Effector memory CD8-positive, alpha-beta T cell (primary cell): ENCODE measurements at regions not wholly inside any gene's neighbourhood (a gene's known extent, or its start where the extent isn't known, plus 50 kb on each side); places are given as distances from the start of the nearest gene placed in this dataset.

Source experiments
- ATAC-seq: fragments of 150-1000 bp; cut with Tn5 transposase; replicated peaks from 2 replicates; pipeline ENCODE4 v1.10.0; 2021; ENCODE audit warnings: mild to moderate bottlenecking, moderate library complexity
- DNase-seq, 3 experiments: peaks; one replicate each; pipeline ENCODE4 v3.0.0; 2021
- H3K27ac Mint-ChIP-seq, 2 donors: one replicate each; pipeline ENCODE4 v1.8.0; 2022; ENCODE audit warnings: mild to moderate bottlenecking in 2 of 2, mixed read lengths in 2 of 2, moderate library complexity in 2 of 2
- H3K27me3 Mint-ChIP-seq, 2 donors: one replicate each; pipeline ENCODE4 v1.8.0; 2022; ENCODE audit warnings: mixed read lengths in 2 of 2
- H3K36me3 Mint-ChIP-seq: one replicate; pipeline ENCODE4 v1.8.0; 2022; ENCODE audit warnings: mild to moderate bottlenecking, moderate library complexity, mixed read lengths; ENCODE audit not compliant: insufficient read depth
- H3K4me1 Mint-ChIP-seq, 2 donors: one replicate each; pipeline ENCODE4 v1.8.0; 2022; ENCODE audit warnings: low read depth in 2 of 2, mixed read lengths in 2 of 2
- H3K4me3 Mint-ChIP-seq, 2 donors: one replicate each; pipeline ENCODE4 v1.8.0; 2022; ENCODE audit warnings: mild to moderate bottlenecking in 2 of 2, mixed read lengths in 2 of 2, moderate library complexity in 2 of 2
- H3K9me3 Mint-ChIP-seq, 2 donors: one replicate each; pipeline ENCODE4 v1.8.0; 2022; ENCODE audit warnings: mixed read lengths in 2 of 2

DNA sequence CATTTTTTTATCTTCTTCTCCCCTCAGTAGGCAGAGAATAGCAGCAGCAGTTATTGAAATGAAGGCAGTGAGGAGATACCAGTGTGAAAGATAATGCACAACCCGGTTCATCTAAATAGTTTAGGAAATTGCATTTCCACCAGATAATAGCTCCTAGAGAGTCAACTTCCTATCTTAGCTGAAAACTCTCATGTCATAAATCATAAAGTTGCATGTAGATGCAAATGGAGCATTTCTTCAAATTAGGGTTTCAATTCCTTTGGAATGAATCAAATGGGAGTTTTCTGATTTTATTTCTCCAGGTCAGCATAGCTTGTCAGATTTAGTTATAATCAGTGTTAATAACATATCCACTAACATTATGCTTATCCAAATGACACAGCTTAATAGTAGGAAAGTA, 335.3 kb downstream of the CNTNAP4 start:
- no peaks in the 10 kb centered on the region for H3K36me3 Mint-ChIP-seq
- ATAC-seq (no peak), DNase-seq (no peak)
- H3K9me3 Mint-ChIP-seq = peaks cover 0 to 11% of the 10 kb centered on the region in 2 donors
- no peaks in the 10 kb centered on the region for H3K27me3 Mint-ChIP-seq
- no peak overlapping the region for H3K27ac Mint-ChIP-seq
- H3K4me1 Mint-ChIP-seq = no peaks in the 10 kb centered on the region
- no peak overlapping the region for H3K4me3 Mint-ChIP-seq

DNA sequence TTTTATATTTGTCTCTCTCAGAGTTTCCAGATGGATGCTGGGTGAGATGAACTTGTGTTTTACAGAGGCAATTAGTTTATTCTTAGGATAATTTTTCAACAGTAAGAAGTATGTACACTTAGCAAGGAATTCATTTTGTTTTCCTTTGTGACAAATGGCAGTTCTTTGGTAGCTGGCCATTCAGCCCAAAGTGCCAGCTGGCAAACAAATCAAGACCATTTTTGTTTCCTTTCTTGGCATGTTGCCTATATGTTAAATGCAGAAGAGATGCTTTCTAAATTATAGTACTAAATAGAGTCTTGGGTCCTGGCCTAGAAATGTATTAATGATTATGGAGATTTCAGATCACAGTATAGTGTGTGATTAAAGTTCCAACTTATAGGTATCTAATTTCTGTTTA, 337.1 kb downstream of the CNTNAP4 start:
- peaks cover 8 to 10% of the 10 kb centered on the region in 2 donors for H3K9me3 Mint-ChIP-seq
- DNase-seq (no peak), ATAC-seq (no peak)
- no peaks in the 10 kb centered on the region for H3K36me3 Mint-ChIP-seq
- no peak overlapping the region for H3K4me3 Mint-ChIP-seq
- no peaks in the 10 kb centered on the region for H3K4me1 Mint-ChIP-seq
- H3K27ac Mint-ChIP-seq = no peak overlapping the region
- H3K27me3 Mint-ChIP-seq = no peaks in the 10 kb centered on the region

DNA sequence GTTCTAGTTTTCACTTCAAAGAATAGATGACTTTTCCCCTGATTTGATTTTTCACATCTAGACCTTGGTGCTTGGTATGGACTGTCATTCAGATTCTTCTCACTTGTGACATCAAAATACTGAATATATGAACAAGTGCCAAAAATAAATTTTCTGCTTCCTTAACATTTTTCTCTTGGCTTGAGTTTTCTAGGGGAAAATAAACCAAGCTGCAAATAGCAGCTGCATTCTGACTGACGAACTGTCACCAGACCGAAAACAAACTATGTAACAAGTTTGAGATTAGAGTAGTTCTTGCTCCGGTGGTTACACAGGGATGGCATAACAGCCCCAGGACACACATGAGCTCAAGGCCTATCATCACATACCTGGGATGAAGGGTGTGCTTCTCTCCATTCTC, 345.7 kb downstream of the CNTNAP4 start:
- Mint-ChIP-seq H3K27ac (no peak overlapping the region), H3K27me3 (no peaks in the 10 kb centered on the region), H3K9me3 (peaks cover 10 to 14% of the 10 kb centered on the region in 2 donors), H3K36me3 (no peaks in the 10 kb centered on the region), H3K4me1 (no peaks in the 10 kb centered on the region), H3K4me3 (no peak overlapping the region)
- DNase-seq (no peak), ATAC-seq (no peak)

DNA sequence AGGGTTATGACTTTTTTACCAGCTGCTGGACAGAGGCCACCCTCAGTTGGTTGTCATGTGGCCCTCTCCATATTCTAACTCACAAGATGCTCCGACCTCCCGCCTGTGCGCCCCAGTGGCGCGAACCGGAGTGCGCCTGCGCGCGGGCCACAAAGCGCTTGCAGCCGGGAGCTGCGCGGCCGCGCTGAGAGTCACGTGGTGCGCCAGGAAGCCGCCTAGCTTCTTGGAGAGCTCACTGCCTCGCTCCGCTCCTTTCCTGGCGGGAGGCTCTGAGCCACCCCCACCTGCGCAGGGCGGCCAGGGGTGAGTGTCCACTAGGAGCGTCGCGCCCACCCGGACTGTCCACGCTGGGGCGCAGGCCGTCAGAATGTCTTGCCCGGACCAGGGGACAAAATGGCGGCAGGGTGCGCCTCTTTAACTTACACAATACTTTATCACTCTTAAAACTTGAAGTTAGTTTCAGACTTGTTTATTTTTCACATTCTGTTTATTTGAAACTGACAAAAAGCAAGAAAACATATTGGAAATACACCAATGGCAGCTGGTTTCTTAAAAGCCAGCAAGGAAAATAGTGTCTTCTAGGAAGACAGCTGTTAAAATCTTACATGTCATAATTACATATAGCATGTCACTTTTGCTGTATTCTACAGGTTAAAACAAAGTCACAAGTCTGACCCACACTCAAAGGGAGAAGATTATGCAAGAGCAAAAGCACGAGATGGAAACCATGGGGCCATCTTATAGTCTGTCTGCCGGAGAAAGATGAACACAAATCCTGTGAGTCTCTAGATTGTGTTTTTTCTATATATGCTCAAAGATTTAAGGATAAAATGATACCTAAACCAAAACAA, 357.9 kb downstream of the CNTNAP4 start:
- DNase-seq = no peak
- Mint-ChIP-seq H3K9me3 (peaks cover 5 to 16% of the 10 kb centered on the region in 2 donors), H3K27me3 (no peaks in the 10 kb centered on the region), H3K4me3 (no peak overlapping the region), H3K36me3 (peaks cover 3% of the 10 kb centered on the region), H3K4me1 (no peaks in the 10 kb centered on the region), H3K27ac (no peak overlapping the region)
- ATAC-seq = no peak

DNA sequence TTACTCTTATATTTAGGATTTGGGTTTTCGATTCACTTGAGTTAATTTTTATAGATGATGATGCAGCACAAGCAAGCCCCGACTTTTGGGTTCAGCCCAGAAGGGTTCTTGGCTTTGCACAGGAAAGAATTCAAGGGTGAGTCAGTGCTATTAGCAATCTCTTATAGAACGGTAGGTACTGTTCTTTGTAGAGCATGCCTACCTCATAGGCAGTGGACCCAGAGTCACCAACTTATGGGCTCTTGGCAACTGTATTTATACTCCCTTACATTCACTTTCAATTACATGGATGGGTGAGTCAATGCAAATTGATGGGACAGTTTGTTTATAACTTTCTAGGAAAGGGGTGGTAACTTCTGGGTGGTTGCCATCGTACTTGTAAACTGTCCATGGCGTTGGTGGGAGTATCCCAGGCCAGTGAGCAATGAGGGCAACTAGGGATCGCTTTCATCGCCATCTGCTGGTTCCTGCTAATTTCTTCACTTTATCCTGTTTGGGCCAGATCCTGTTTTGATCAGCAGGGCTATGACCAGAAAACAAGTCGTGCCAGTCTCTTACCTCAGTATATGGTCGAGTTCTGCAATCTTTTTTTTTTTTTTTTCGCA, 362.6 kb downstream of the CNTNAP4 start:
- DNase-seq = no peak
- Mint-ChIP-seq H3K4me1 (no peaks in the 10 kb centered on the region), H3K36me3 (no peaks in the 10 kb centered on the region), H3K27me3 (no peaks in the 10 kb centered on the region), H3K4me3 (no peak overlapping the region), H3K9me3 (peaks cover 0 to 9% of the 10 kb centered on the region in 2 donors), H3K27ac (no peak overlapping the region)
- ATAC-seq = no peak

DNA sequence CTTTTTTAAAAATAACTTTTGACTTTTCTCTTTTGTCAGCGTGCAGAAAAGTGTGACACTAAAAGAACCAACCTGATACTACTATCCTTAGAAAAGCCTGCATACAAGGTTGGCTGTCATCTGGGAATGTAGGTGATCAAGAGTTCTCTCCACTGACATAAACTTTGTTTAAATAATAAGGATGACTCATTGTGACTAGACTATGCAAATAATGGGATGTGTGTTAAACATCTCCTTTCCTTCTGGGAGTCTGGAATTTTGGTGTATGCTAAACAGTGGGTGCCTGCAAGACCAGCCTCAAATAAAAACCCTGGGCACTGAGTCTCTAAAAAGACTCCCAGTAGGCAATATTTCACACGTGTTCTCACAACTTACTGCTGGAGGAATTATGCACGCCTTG, 373.4 kb downstream of the CNTNAP4 start:
- H3K27me3 Mint-ChIP-seq = no peaks in the 10 kb centered on the region
- no peaks in the 10 kb centered on the region for H3K4me1 Mint-ChIP-seq
- H3K36me3 Mint-ChIP-seq = no peaks in the 10 kb centered on the region
- no peak overlapping the region for H3K27ac Mint-ChIP-seq
- no peak for DNase-seq
- peaks cover 5 to 21% of the 10 kb centered on the region in 2 donors for H3K9me3 Mint-ChIP-seq
- no peak for ATAC-seq
- H3K4me3 Mint-ChIP-seq = no peak overlapping the region

DNA sequence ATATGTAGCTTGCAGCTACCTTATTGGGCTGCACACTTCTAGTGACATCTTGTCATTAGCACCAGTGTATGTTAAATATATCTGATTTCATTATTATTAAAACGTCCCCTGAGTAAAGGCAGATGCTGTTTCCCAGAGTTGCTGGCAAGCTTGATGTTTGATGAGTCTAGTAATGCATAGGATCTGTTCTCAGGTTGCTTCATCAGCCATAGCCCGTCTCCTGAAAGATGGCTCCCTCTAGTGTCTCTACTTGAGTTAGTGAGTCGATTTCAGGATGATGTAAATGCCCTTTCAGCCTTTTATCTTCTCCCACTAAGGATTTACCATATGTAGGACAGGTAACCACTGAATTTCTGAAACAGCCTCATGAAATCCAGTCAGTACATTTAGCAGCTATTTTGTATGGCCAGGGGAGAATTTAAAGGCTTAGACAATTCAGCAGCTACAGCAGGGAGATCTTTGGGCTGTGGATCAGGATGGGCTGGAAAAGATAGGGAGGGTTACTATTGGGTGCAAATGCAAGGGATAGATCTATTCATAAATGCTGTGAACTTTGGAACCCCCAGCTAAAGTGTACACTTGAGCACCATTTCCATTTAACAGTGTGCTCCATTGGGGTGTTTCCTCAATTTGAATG, 376.3 kb downstream of the CNTNAP4 start:
- Mint-ChIP-seq H3K27me3 (no peaks in the 10 kb centered on the region), H3K9me3 (peaks cover 5 to 26% of the 10 kb centered on the region in 2 donors), H3K4me3 (no peak overlapping the region), H3K4me1 (no peaks in the 10 kb centered on the region), H3K36me3 (no peaks in the 10 kb centered on the region), H3K27ac (no peak overlapping the region)
- DNase-seq = no peak
- no peak for ATAC-seq

DNA sequence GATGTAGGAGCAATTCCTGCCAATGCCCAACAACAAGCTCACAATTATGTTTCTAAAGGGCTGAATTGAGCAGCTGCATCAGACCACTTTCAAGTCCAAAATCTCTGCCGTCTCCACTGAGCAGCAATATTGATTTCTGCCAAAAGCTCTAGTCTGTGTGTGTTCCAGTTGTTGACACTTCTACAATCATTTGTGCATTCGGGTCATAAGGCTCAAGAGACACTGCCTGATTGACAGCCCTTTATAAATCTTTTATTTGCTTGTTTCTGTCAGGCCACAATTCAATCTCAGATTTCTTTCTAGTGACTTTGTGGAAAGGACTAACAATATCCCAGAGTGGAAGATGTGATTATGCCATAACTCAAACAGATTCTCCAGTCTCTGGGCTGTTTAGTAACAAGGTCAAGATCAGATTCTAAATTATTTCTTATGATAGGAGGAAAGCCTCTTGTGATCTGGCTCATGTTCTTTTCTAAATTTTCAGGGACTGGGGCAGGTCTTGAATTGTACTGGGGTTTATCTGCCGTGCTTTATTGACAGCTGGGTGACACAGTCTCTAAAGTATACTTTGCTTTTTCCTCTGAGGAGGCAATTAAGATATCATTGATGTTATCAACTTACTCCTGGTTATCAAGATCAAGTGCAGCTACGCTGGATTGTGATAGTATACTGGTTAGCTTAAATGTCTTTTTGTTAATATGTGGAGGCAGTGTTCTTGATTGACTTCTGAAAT, 377.1 kb downstream of the CNTNAP4 start:
- no peak for DNase-seq
- ATAC-seq = no peak
- no peak overlapping the region for H3K27ac Mint-ChIP-seq
- H3K27me3 Mint-ChIP-seq = no peaks in the 10 kb centered on the region
- H3K36me3 Mint-ChIP-seq = no peaks in the 10 kb centered on the region
- H3K4me3 Mint-ChIP-seq = no peak overlapping the region
- peaks cover 5 to 26% of the 10 kb centered on the region in 2 donors for H3K9me3 Mint-ChIP-seq
- H3K4me1 Mint-ChIP-seq = no peaks in the 10 kb centered on the region

DNA sequence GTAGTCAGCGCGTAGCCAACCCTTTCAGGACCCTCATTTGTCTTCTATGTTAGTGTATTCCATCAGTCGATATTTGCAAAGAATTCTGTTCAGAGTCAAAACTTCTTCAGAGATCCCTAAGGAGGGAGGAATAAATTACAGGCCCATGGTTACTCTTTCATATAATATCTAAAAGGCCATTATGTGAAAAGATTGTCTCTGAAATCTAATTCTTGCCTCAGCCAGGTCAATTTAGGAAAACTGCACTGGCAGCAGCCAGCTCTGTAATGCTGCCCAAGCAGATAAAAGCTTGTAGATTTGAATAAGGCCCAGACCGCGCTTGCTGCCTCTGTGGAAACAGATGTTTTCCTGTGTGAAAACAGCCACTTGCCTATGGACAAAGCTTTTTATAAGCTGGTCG, 379.8 kb downstream of the CNTNAP4 start:
- ATAC-seq (no peak), DNase-seq (no peak)
- Mint-ChIP-seq H3K9me3 (peaks cover 5 to 18% of the 10 kb centered on the region in 2 donors), H3K4me3 (no peak overlapping the region), H3K4me1 (no peaks in the 10 kb centered on the region), H3K36me3 (no peaks in the 10 kb centered on the region), H3K27ac (no peak overlapping the region), H3K27me3 (no peaks in the 10 kb centered on the region)

DNA sequence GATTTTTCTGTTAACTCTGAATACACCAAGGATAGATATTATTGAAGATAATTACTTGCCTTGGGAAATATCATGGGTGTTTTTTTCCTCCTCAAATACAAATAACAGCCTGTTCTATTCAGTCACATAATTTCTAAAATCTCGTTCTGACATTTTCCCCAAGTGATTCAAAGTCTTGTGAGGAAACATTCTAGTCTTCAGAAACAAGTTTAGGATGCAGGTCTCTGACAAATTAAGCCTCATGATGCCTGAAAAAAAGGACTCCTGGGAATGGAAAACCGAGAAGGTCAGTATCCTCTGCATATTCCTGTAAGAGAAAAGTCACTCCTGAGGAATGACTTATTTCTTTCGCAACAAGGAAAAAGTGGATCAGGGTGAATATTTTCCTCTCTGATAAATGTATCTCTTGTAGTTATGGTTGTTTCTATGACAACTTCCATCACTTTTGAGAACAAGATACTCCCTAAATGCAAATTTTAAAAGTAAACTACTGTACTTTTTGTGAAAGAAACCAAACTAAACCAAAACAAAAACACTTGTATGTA, 384.6 kb downstream of the CNTNAP4 start:
- peaks cover 0 to 7% of the 10 kb centered on the region in 2 donors for H3K9me3 Mint-ChIP-seq
- ATAC-seq (no peak), DNase-seq (no peak)
- no peaks in the 10 kb centered on the region for H3K4me1 Mint-ChIP-seq
- H3K27me3 Mint-ChIP-seq = no peaks in the 10 kb centered on the region
- no peaks in the 10 kb centered on the region for H3K36me3 Mint-ChIP-seq
- no peak overlapping the region for H3K4me3 Mint-ChIP-seq
- H3K27ac Mint-ChIP-seq = no peak overlapping the region

DNA sequence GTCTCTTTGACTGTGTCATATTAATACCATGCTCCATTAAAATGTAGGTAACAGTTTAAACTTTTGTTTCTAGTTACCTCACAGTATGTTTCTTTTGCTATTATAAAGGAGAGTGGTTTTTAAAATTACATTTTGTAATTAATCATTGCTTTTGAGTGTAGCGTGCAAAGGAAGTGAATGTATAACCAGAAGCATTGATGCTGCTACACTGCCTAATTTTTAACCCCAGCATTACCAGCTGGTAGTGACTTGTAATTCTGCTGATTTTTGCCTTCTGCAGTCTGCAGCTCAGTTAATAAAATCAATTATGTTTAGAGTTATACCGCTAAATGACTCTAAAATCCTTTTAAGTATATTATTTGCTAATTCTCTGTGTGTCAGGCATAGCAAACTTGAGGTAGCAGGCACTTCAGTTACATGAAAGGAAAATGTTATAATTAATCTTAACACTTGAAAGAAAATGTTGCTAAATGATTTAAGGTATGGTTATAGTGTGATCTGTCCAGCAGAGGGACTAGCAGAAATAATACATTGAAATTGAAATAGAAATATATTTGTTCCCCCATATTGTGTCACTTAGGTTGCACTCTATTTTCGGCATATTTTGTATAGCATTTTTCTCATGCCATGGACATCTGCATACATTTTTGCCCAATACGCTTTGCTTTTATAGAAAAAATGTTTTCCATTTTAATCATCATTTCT, 388.5 kb downstream of the CNTNAP4 start:
- Mint-ChIP-seq H3K9me3 (peaks cover under 1 to 5% of the 10 kb centered on the region in 2 donors), H3K36me3 (no peaks in the 10 kb centered on the region), H3K4me3 (no peak overlapping the region), H3K27ac (no peak overlapping the region), H3K4me1 (no peaks in the 10 kb centered on the region), H3K27me3 (no peaks in the 10 kb centered on the region)
- no peak for DNase-seq
- ATAC-seq = no peak

DNA sequence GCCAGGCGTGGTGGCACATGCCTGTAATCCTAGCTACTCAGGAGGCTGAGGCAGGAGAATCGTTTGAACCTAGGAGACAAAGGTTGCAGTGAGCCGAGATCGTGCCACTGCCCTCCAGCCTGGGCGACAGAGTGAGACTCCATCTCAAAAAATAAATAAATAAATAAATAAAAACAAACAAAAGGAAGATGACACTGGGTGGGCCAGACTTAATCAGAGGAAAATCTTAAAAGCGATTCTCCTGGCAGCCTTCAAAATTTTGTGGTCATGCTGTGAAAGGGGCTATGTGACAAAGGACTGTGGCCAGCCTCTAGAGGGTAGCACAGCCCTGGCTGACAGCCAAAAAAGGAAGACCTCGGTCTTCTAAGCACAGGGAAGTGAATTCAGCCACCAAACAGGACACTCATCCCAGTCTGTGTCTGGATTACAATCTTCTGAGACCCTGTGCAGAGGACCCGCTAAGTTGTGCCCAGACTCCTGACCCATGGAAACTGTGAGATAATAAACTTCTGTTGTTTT, 391.1 kb downstream of the CNTNAP4 start:
- H3K27me3 Mint-ChIP-seq = no peaks in the 10 kb centered on the region
- peaks cover 6% of the 10 kb centered on the region in 2 donors for H3K9me3 Mint-ChIP-seq
- ATAC-seq (no peak), DNase-seq (no peak)
- no peaks in the 10 kb centered on the region for H3K36me3 Mint-ChIP-seq
- no peak overlapping the region for H3K4me3 Mint-ChIP-seq
- H3K4me1 Mint-ChIP-seq = no peaks in the 10 kb centered on the region
- no peak overlapping the region for H3K27ac Mint-ChIP-seq
